SKM-1 (cell line): ENCODE measurements at regions not wholly inside any gene's neighbourhood (a gene's known extent, or its start where the extent isn't known, plus 50 kb on each side); places are given as distances from the start of the nearest gene placed in this dataset.

ENCODE experiments used
- DNase-seq: peaks from one replicate; lab custom pipeline; 2025; ENCODE audit not compliant: unreplicated experiment; lab: John Stamatoyannopoulos, UW

DNA sequence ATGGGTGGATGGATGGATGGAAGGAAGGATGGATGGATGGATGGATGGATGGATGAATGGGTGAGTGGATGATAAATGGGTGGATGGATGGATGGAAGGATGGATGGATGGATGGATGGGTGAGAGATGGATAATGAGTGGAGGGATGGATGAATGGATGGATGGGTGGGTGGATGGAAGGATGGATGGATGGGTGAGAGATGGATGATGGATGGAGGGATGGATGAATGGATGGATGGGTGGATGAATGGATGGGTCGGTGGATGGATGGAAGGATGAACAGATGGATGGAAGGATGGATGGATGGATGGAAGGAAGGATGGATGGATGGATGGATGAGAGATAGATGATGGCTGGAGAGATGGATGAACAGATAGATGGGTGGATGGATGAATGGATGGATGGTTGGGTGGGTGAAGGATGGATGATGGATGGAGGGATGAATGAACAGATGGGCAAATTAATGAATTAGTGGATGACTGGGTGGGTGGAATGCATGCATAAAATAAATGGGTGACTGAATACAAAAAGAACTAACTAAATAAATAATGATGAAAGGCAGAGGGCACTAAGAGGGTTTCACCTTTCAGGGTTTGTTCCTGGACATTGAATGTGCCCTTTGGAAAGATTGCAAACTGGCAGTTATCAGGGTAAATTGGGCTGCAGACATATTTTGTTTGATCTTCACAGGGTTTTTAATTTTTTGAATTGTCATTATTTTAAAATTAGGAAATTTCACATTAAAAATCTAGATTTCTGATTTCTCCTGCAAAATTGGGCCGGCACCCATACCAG is 50.9 kb upstream of the PTPN1 start:
- no peak for DNase-seq

DNA sequence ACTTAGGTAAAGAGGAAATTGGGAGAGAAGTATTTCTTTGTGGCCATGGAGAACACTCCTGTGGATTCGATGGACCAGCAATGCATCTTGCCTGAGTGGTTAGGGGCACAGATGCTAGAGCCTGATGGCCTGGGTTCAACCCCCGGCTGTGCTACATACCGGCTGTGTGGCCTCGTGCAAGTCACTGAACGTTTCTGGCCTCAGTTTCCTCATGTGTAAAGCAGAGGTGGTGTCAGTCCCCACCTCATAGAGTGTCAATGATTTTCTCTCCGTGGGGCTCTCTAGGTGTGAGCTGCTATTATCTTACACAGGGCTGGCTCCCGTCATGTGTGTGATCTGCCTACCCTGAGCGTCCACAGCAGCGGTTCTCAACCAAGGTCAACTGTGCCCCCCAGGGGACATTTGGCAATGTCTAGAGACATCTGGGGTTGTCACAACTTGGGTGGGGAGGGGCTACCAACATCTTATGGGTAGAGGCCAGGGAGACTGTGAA is 50.0 kb upstream of the PTPN1 start:
- DNase-seq: no peak
